HG03354 (cell line): ENCODE measurements at regions not wholly inside any gene's neighbourhood (a gene's known extent, or its start where the extent isn't known, plus 50 kb on each side); places are given as distances from the start of the nearest gene placed in this dataset.
"Not testable (repeated sequence)": the region's sequence is repeated elsewhere in the genome, so short reads cannot be mapped to it uniquely, and the experiment has no call there.

ENCODE experiments used
- ATAC-seq: cut with Tn5 transposase; IDR thresholded peaks from one replicate; pipeline ENCODE4 v1.9.1; 2021; ENCODE audit warnings: mild to moderate bottlenecking; ENCODE audit not compliant: unreplicated experiment, poor library complexity, severe bottlenecking

- ATAC-seq, result no peak
Measured at GRCh38 chr6:167746390-167746907, 80.3 kb upstream of the AFDN start.

- no peak for ATAC-seq
Measured at GRCh38 chr6:167746975-167747374, 79.7 kb upstream of the AFDN start.

GRCh38 chr6:167747645-167748044 lies 79.1 kb upstream of the AFDN start:
- no peak for ATAC-seq

GRCh38 chr6:167748046-167748445 lies 78.7 kb upstream of the AFDN start:
- no peak for ATAC-seq

- no peak for ATAC-seq
Measured at GRCh38 chr6:167748458-167749379, 78.0 kb upstream of the AFDN start.

- no peak for ATAC-seq
Measured at GRCh38 chr6:167750956-167751358, 75.8 kb upstream of the AFDN start.

GRCh38 chr6:167751579-167752115 lies 75.1 kb upstream of the AFDN start:
- ATAC-seq, result no peak

GRCh38 chr6:167753281-167753680 lies 73.4 kb upstream of the AFDN start:
- ATAC-seq, result not testable (repeated sequence)

- ATAC-seq, result no peak
Measured at GRCh38 chr6:167754691-167755090, 72.0 kb upstream of the AFDN start.

- ATAC-seq, result no peak
Measured at GRCh38 chr6:167755461-167755860, 71.2 kb upstream of the AFDN start.

GRCh38 chr6:167756597-167756996 lies 70.1 kb upstream of the AFDN start:
- ATAC-seq, result no peak

GRCh38 chr6:167757249-167757648 lies 69.5 kb upstream of the AFDN start:
- no peak for ATAC-seq

GRCh38 chr6:167757821-167758220 lies 68.9 kb upstream of the AFDN start:
- ATAC-seq, result no peak

- ATAC-seq, result no peak
Measured at GRCh38 chr6:167758309-167759023, 68.2 kb upstream of the AFDN start.

- no peak for ATAC-seq
Measured at GRCh38 chr6:167759206-167759605, 67.5 kb upstream of the AFDN start.

- ATAC-seq, result no peak
Measured at GRCh38 chr6:167759912-167760311, 66.8 kb upstream of the AFDN start.

- no peak for ATAC-seq
Measured at GRCh38 chr6:167760979-167761793, 65.5 kb upstream of the AFDN start.

- ATAC-seq, result no peak
Measured at GRCh38 chr6:167761794-167762258, 64.9 kb upstream of the AFDN start.

GRCh38 chr6:167762259-167762962 lies 64.3 kb upstream of the AFDN start:
- no peak for ATAC-seq
